HCT116 (cell line): ENCODE measurements at regions not wholly inside any gene's neighbourhood (a gene's known extent, or its start where the extent isn't known, plus 50 kb on each side); places are given as distances from the start of the nearest gene placed in this dataset.

Source experiments
- ATAC-seq: fragments of 200-7000 bp; cut with Tn5 transposase; 2 replicates; pipeline ENCODE4 v1.9.1; 2020; ENCODE audit warnings: mild to moderate bottlenecking, moderate library complexity
- BruUV-seq: library from RNA; stranded (reverse); fragments of 400-500 nt; replicated peaks from 2 replicates; lab custom pipeline; 2021; lab: Mats Ljungman, UMichigan
- CTCF ChIA-PET: fragments of 300-600 bp; sonication (Branson Sonifier 250); formaldehyde crosslinking; loops from one replicate; lab custom pipeline; 2021; ENCODE audit warnings: antibody characterized with exemption; lab: Charles Lee
- POLR2A ChIA-PET: fragments of 300-600, 350-600 bp; sonication (Branson Sonifier 250); formaldehyde crosslinking; loops from one replicate; lab custom pipeline; 2021; ENCODE audit warnings: antibody characterized with exemption; lab: Charles Lee
- RAD21 ChIA-PET, 2 experiments: fragments of 300-600 bp; sonication (Branson Sonifier 250); formaldehyde crosslinking; loops; one replicate each; lab custom pipeline; 2023; ENCODE audit warnings: low total read pairs in 2 of 2; ENCODE audit not compliant: uncharacterized antibody in 2 of 2, unreplicated experiment in 2 of 2, low non-redundant PET in 1 of 2; lab: Charles Lee
- DNase-seq: peaks from one replicate; pipeline ENCODE4 v3.0.0-alpha.2; 2010; ENCODE audit warnings: low read depth, low spot score
- H2AFZ ChIP-seq: fragments of 200-600 bp; shearing (Covaris generic), sonication (generic); 2 replicates; pipeline ENCODE4 v1.6.1; 2017; ENCODE audit warnings: low read depth, mixed run types, mixed read lengths, antibody characterized with exemption, low read length; ENCODE audit not compliant: poor library complexity, severe bottlenecking
- H3K27ac ChIP-seq: 2 replicates; pipeline ENCODE4 v1.5.1; 2012; ENCODE audit warnings: low read depth, low read length
- H3K27me3 ChIP-seq: fragments of 200-600 bp; sonication (generic); 2 replicates; pipeline ENCODE4 v1.6.1; 2016; ENCODE audit warnings: mixed run types, low read length, mixed read lengths; ENCODE audit not compliant: insufficient read depth
- H3K36me3 ChIP-seq, 2 experiments: fragments of 200-500 bp in 1 of 2; fragments of 200-600 bp in 1 of 2; sonication (Bioruptor generic) in 1 of 2; sonication (generic) in 1 of 2; 2 replicates each; pipeline versions ENCODE4 v1.5.1 to v1.6.1; 2014 to 2016; ENCODE audit warnings: low read length in 2 of 2, inconsistent platforms in 1 of 2, mixed read lengths in 1 of 2, mixed run types in 1 of 2; ENCODE audit not compliant: insufficient read depth in 2 of 2, control insufficient read depth in 1 of 2
- H3K4me1 ChIP-seq, 2 experiments: fragments of 200-600 bp in 1 of 2; sonication (generic) in 1 of 2; 2 replicates each; pipeline versions ENCODE4 v1.5.1 to v1.6.1; 2012 to 2017; ENCODE audit warnings: low read length in 2 of 2, inconsistent platforms in 1 of 2, mild to moderate bottlenecking in 1 of 2, mixed read lengths in 1 of 2, mixed run types in 1 of 2, moderate library complexity in 1 of 2; ENCODE audit not compliant: insufficient read depth in 2 of 2, control insufficient read depth in 1 of 2
- H3K4me2 ChIP-seq: fragments of 200-600 bp; sonication (generic); 2 replicates; pipeline ENCODE4 v1.6.1; 2017; ENCODE audit warnings: mixed run types, low read length, mixed read lengths
- H3K4me3 ChIP-seq, 2 experiments: fragments of 200-600 bp in 1 of 2; sonication (generic) in 1 of 2; replicated peaks in 1 of 2; 2 replicates each; pipeline ENCODE4 v1.5.1; 2011 to 2016; ENCODE audit warnings: low read length in 2 of 2, control low read depth in 1 of 2, low read depth in 1 of 2, mild to moderate bottlenecking in 1 of 2, mixed read lengths in 1 of 2, mixed run types in 1 of 2
- H3K79me2 ChIP-seq: fragments of 200-600 bp; sonication (generic); 2 replicates; pipeline ENCODE4 v1.6.1; 2017; ENCODE audit warnings: mild to moderate bottlenecking, mixed run types, low read length, moderate library complexity, mixed read lengths; ENCODE audit not compliant: insufficient read depth
- H3K9ac ChIP-seq: fragments of 200-600 bp; sonication (generic); 2 replicates; pipeline ENCODE4 v1.6.1; 2016; ENCODE audit warnings: low read length, mixed read lengths
- H3K9me2 ChIP-seq: fragments of 200-600 bp; sonication (generic), shearing (Covaris generic); 2 replicates; pipeline ENCODE4 v1.6.1; 2017; ENCODE audit warnings: mixed run types, mild to moderate bottlenecking, moderate library complexity; ENCODE audit not compliant: insufficient read depth
- H3K9me3 ChIP-seq, 2 experiments: fragments of 200-500 bp in 1 of 2; fragments of 200-600 bp in 1 of 2; sonication (Bioruptor generic) in 1 of 2; sonication (generic) in 1 of 2; 2 replicates each; pipeline ENCODE4 v1.6.1; 2014 to 2017; ENCODE audit warnings: low read length in 2 of 2, mixed read lengths in 2 of 2, inconsistent platforms in 1 of 2, low read depth in 1 of 2, mild to moderate bottlenecking in 1 of 2, mixed run types in 1 of 2, moderate library complexity in 1 of 2; ENCODE audit not compliant: control insufficient read depth in 1 of 2, insufficient read depth in 1 of 2
- H4K20me1 ChIP-seq: fragments of 200-600 bp; sonication (generic), shearing (Covaris generic); 2 replicates; pipeline ENCODE4 v1.6.1; 2017; ENCODE audit warnings: mixed run types, mild to moderate bottlenecking, moderate library complexity; ENCODE audit not compliant: insufficient read depth
- ATF3 ChIP-seq: IDR thresholded peaks from 2 replicates; pipeline ENCODE4 v1.6.1; 2012
- CBX3 ChIP-seq: IDR thresholded peaks from 2 replicates; pipeline ENCODE4 v1.6.1; 2012; ENCODE audit warnings: low read depth
- CTCF ChIP-seq, 3 experiments: fragments of 200-600 bp in 1 of 3; sonication (generic) in 1 of 3; IDR thresholded peaks in 2 of 3; conservative IDR thresholded peaks in 1 of 3; 2 replicates each; pipeline ENCODE4 v1.5.1; 2012 to 2017; ENCODE audit warnings: low read depth in 2 of 3, low read length in 2 of 3, antibody characterized with exemption in 1 of 3, borderline replicate concordance in 1 of 3, control low read depth in 1 of 3, mild to moderate bottlenecking in 1 of 3, mixed read lengths in 1 of 3, mixed run types in 1 of 3, moderate library complexity in 1 of 3; ENCODE audit not compliant: insufficient read depth in 1 of 3
- EGR1 ChIP-seq: IDR thresholded peaks from 2 replicates; pipeline ENCODE4 v1.6.1; 2012; ENCODE audit warnings: low read depth
- ELF1 ChIP-seq: IDR thresholded peaks from 2 replicates; pipeline ENCODE4 v1.6.1; 2012; ENCODE audit warnings: low read depth, borderline replicate concordance
- MAX ChIP-seq: IDR thresholded peaks from 2 replicates; pipeline ENCODE4 v1.6.1; 2012
- POLR2A ChIP-seq: IDR thresholded peaks from 2 replicates; pipeline ENCODE4 v1.7.0; 2011; ENCODE audit warnings: borderline replicate concordance; ENCODE audit not compliant: insufficient read depth, insufficient read length; ENCODE audit errors: extremely low read depth
- SIN3A ChIP-seq: IDR thresholded peaks from 2 replicates; pipeline ENCODE4 v1.6.1; 2012; ENCODE audit warnings: low read depth
- SRF ChIP-seq: IDR thresholded peaks from 2 replicates; pipeline ENCODE4 v1.6.1; 2012; ENCODE audit warnings: low read depth
- TCF7L2 ChIP-seq: IDR thresholded peaks from 2 replicates; pipeline ENCODE4 v1.7.0; 2011; ENCODE audit warnings: borderline replicate concordance, inconsistent platforms; ENCODE audit not compliant: insufficient read depth, insufficient read length; ENCODE audit errors: extremely low read depth
- intact Hi-C: fragments of 100-400 bp; cut with micrococcal nuclease; formaldehyde crosslinking; loops from 2 replicates; pipeline ENCODE4 v1.10.0; 2022
- TF ChIP-seq, protein P1 (sequence below): IDR thresholded peaks from 2 replicates; pipeline ENCODE4 v1.6.1; 2012; ENCODE audit warnings: low read depth

GRCh38 chr1:2893473-2894120, 92.1 kb upstream of the TTC34 start (continued):
- TF ChIP-seq CTCF (IDR thresholded peaks at IDR 0.05 in 2 of 3, conservative IDR thresholded peaks at IDR 0.05 in 1 of 3; ENCODE audit: borderline replicate concordance in 1 of 3, insufficient read depth in 1 of 3, low read depth in 2 of 3, low read length in 2 of 3) (no peak), SIN3A (no peak)

DNA sequence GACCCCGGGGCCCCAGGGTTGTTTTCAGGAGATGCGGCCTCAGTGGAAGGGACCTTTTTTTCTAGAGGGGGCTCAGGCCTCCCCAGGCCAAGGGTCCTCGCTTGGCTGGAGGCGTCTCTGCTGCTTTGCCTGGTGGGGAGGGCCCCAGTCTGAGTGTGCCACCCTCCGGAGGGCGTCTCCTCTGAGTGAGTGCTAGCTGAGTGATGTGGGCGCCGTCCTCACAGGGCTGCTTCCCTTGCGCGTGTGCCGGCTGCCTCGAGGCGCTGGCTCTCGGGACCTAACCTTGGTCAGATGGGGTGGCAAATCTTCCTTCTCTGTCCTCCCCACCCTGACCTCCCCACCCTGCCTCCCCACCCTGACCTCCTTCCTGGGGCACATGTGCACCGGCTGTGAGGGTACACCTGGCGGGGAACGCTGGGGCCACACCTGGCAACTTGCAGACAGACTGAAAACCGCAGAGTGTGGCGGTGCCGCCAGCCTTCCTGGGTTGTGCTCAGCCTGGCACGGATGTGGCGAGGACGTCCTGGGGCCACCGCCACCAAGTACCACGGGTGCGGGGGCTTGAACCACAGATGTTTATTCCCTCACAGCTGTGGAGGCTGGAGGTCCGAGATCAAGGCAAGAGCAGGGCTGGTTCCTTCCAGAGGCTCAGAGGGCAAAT, 93.0 kb upstream of the TTC34 start:
- H3K9me2 ChIP-seq, result no peaks in the 10 kb centered on the region
- no peak for DNase-seq
- no peak for TF ChIP-seq CBX3
- TF ChIP-seq EGR1, result no peak
- TF ChIP-seq MAX, result no peak
- no peak for TF ChIP-seq ATF3
- TF ChIP-seq, protein P1, sequence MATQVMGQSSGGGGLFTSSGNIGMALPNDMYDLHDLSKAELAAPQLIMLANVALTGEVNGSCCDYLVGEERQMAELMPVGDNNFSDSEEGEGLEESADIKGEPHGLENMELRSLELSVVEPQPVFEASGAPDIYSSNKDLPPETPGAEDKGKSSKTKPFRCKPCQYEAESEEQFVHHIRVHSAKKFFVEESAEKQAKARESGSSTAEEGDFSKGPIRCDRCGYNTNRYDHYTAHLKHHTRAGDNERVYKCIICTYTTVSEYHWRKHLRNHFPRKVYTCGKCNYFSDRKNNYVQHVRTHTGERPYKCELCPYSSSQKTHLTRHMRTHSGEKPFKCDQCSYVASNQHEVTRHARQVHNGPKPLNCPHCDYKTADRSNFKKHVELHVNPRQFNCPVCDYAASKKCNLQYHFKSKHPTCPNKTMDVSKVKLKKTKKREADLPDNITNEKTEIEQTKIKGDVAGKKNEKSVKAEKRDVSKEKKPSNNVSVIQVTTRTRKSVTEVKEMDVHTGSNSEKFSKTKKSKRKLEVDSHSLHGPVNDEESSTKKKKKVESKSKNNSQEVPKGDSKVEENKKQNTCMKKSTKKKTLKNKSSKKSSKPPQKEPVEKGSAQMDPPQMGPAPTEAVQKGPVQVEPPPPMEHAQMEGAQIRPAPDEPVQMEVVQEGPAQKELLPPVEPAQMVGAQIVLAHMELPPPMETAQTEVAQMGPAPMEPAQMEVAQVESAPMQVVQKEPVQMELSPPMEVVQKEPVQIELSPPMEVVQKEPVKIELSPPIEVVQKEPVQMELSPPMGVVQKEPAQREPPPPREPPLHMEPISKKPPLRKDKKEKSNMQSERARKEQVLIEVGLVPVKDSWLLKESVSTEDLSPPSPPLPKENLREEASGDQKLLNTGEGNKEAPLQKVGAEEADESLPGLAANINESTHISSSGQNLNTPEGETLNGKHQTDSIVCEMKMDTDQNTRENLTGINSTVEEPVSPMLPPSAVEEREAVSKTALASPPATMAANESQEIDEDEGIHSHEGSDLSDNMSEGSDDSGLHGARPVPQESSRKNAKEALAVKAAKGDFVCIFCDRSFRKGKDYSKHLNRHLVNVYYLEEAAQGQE, result no peak
- no peak for TF ChIP-seq SRF
- TF ChIP-seq ELF1, result no peak
- TF ChIP-seq SIN3A, result no peak
- no peak for TF ChIP-seq POLR2A
- no peak for TF ChIP-seq TCF7L2
- H2AFZ ChIP-seq, result no peak overlapping the region
- no TSS peak for BruUV-seq
- ChIA-PET CTCF (no interaction called here), RAD21 (no interaction called here), POLR2A (no interaction called here)
- intact Hi-C loops, result no loop called here
- H3K36me3 ChIP-seq, result no peaks in the 10 kb centered on the region
- H4K20me1 ChIP-seq, result no peaks in the 10 kb centered on the region
- H3K27me3 ChIP-seq, result no peaks in the 10 kb centered on the region
- H3K4me3 ChIP-seq, result no peak overlapping the region
- H3K27ac ChIP-seq, result no peak overlapping the region
- peaks cover 6 to 10% of the 10 kb centered on the region in 2 experiments; a peak in 2 of 4 replicates for H3K9me3 ChIP-seq
- no peak overlapping the region for H3K9ac ChIP-seq
- H3K4me1 ChIP-seq, result no peaks in the 10 kb centered on the region
- H3K79me2 ChIP-seq, result no peaks in the 10 kb centered on the region
- H3K4me2 ChIP-seq, result no peak overlapping the region
- no peak for ATAC-seq
